ENCODE measurements at regions not wholly inside any gene's neighbourhood (a gene's known extent, or its start where the extent isn't known, plus 50 kb on each side); places are given as distances from the start of the nearest gene placed in this dataset.

DNA sequence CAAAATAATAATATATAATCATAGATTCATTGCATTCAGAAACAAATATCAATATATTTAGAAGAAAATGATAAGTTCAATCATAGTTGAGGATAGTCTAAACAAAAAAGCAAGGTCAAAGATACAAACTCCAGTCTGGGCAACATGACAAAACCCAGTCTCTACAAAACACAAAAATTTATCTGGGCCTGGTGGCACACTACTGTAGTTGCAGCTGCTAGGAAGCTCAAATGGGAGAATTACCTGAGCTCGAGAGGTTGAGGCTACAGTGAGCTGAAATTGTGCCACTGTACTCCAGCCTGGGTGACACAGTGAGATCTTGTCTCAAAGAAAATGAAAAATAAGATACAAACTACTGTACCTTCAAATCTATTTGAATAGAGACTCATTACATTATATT is 52.7 kb upstream of the ANXA10 start:
- H3K4me2 ChIP-seq (ENCODE audit: low read depth, low read length, poor library complexity, severe bottlenecking): no peak overlapping the region
- H3K4me1 ChIP-seq (ENCODE audit: insufficient read depth, low read length, poor library complexity, severe bottlenecking): no peaks in the 10 kb centered on the region
- no peak overlapping the region for H3K4me3 ChIP-seq (ENCODE audit: low read length, poor library complexity, severe bottlenecking)
- no peaks in the 10 kb centered on the region for H3K79me2 ChIP-seq (ENCODE audit: insufficient read depth, low read length)
- TF ChIP-seq, protein P1, sequence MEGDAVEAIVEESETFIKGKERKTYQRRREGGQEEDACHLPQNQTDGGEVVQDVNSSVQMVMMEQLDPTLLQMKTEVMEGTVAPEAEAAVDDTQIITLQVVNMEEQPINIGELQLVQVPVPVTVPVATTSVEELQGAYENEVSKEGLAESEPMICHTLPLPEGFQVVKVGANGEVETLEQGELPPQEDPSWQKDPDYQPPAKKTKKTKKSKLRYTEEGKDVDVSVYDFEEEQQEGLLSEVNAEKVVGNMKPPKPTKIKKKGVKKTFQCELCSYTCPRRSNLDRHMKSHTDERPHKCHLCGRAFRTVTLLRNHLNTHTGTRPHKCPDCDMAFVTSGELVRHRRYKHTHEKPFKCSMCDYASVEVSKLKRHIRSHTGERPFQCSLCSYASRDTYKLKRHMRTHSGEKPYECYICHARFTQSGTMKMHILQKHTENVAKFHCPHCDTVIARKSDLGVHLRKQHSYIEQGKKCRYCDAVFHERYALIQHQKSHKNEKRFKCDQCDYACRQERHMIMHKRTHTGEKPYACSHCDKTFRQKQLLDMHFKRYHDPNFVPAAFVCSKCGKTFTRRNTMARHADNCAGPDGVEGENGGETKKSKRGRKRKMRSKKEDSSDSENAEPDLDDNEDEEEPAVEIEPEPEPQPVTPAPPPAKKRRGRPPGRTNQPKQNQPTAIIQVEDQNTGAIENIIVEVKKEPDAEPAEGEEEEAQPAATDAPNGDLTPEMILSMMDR (conservative IDR thresholded peaks at IDR 0.05; ENCODE audit: low read length): no peak
- no peak for TF ChIP-seq EZH2phosphoT487 (IDR thresholded peaks at IDR 0.05; ENCODE audit: borderline replicate concordance)
- no peaks in the 10 kb centered on the region for H4K20me1 ChIP-seq (ENCODE audit: insufficient read depth, low read length, poor library complexity, severe bottlenecking)
- no peaks in the 10 kb centered on the region for H3K9me3 ChIP-seq (ENCODE audit: insufficient read depth, low read depth, low read length)
- no peak overlapping the region for H2AFZ ChIP-seq (ENCODE audit: low read length)
- H3K9ac ChIP-seq (ENCODE audit: low read depth, low read length, poor library complexity, severe bottlenecking): no peak overlapping the region
- no peaks in the 10 kb centered on the region for H3K27me3 ChIP-seq (ENCODE audit: insufficient read depth, low read length, poor library complexity, severe bottlenecking)
- H3K36me3 ChIP-seq (ENCODE audit: insufficient read depth, low read length): no peaks in the 10 kb centered on the region
- no peaks in the 10 kb centered on the region for H3K9me2 ChIP-seq (replicated peaks; ENCODE audit: low read depth, low read length)
- H3F3A ChIP-seq (ENCODE audit: low read depth): no peaks in the 10 kb centered on the region
